ENCODE measurements at regions not wholly inside any gene's neighbourhood (a gene's known extent, or its start where the extent isn't known, plus 50 kb on each side); places are given as distances from the start of the nearest gene placed in this dataset.

- TF ChIP-seq CTCF (IDR thresholded peaks at IDR 0.05; ENCODE audit: low read depth, low read length): no peak
- DNase-seq (ENCODE audit: low read depth, low spot score): no peak
- H3K4me3 ChIP-seq (ENCODE audit: low read depth, low read length): peak overlapping the region; percentile 26
- in situ Hi-C loops (cut with HindIII; ENCODE audit: low sequenced_read_pairs): no loop called here
Observed at GRCh38 chr3:28575746-28576613, 227.4 kb upstream of the AZI2 start.

GRCh38 chr3:28576614-28577200, 228.1 kb upstream of the AZI2 start:
- DNase-seq (ENCODE audit: low read depth, low spot score): no peak
- H3K4me3 ChIP-seq (ENCODE audit: low read depth, low read length): no peak overlapping the region
- TF ChIP-seq CTCF (IDR thresholded peaks at IDR 0.05; ENCODE audit: low read depth, low read length): no peak
- in situ Hi-C loops (cut with HindIII; ENCODE audit: low sequenced_read_pairs): no loop called here

- H3K4me3 ChIP-seq (ENCODE audit: low read depth, low read length): no peak overlapping the region
- no peak for DNase-seq (ENCODE audit: low read depth, low spot score)
- TF ChIP-seq CTCF (IDR thresholded peaks at IDR 0.05; ENCODE audit: low read depth, low read length): no peak
- in situ Hi-C loops (cut with HindIII; ENCODE audit: low sequenced_read_pairs): no loop called here
Observed at GRCh38 chr3:28577941-28578500, 229.4 kb upstream of the AZI2 start.

DNA sequence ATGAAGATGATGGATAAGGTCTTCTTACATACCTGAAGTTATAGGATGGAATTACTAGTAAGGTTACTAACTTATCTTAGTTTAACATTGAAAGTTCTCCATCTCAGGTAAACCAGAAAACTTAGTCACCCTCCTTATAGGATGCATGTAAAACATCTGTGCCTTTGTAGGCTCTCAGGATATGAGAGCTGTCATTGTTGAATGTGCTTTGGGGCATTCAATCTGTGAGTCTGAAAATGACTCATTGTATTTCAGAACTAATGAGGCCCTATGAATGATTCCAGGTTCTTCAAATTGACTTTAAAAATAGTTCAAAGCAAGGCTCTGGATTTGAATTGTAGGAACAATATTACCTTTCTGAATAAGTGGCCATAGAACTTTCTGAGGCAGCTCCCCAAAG, 237.7 kb upstream of the AZI2 start:
- no peak for TF ChIP-seq CTCF (IDR thresholded peaks at IDR 0.05; ENCODE audit: low read depth, low read length)
- DNase-seq (ENCODE audit: low read depth, low spot score): no peak
- no peak overlapping the region for H3K4me3 ChIP-seq (ENCODE audit: low read depth, low read length)
- in situ Hi-C loops (cut with HindIII; ENCODE audit: low sequenced_read_pairs): no loop called here

- in situ Hi-C loops (cut with HindIII; ENCODE audit: low sequenced_read_pairs): no loop called here
- no peak for DNase-seq (ENCODE audit: low read depth, low spot score)
- TF ChIP-seq CTCF (IDR thresholded peaks at IDR 0.05; ENCODE audit: low read depth, low read length): no peak
- H3K4me3 ChIP-seq (ENCODE audit: low read depth, low read length): no peak overlapping the region
Observed at GRCh38 chr3:28587723-28588122, 239.1 kb upstream of the AZI2 start.

GRCh38 chr3:28590216-28590615, 241.6 kb upstream of the AZI2 start:
- no peak for TF ChIP-seq CTCF (IDR thresholded peaks at IDR 0.05; ENCODE audit: low read depth, low read length)
- no peak overlapping the region for H3K4me3 ChIP-seq (ENCODE audit: low read depth, low read length)
- in situ Hi-C loops (cut with HindIII; ENCODE audit: low sequenced_read_pairs): no loop called here
- DNase-seq (ENCODE audit: low read depth, low spot score): no peak

Measured in astrocyte of the spinal cord (primary cell).